Sigmoid colon (tissue), 4 donors: ENCODE measurements at regions not wholly inside any gene's neighbourhood (a gene's known extent, or its start where the extent isn't known, plus 50 kb on each side); places are given as distances from the start of the nearest gene placed in this dataset.

Experiments
- EP300 ChIP-seq, 4 donors: sonication (generic); formaldehyde crosslinking; IDR thresholded peaks; one replicate each; pipeline ENCODE4 v1.6.1; 2017; ENCODE audit warnings: antibody characterized with exemption in 4 of 4
- POLR2A ChIP-seq, 2 donors: fragments of 450-650 bp; IDR thresholded peaks; one replicate each; pipeline ENCODE4 v1.6.1; 2016; ENCODE audit warnings: antibody characterized with exemption in 2 of 2, mild to moderate bottlenecking in 2 of 2, moderate library complexity in 2 of 2
- POLR2AphosphoS5 ChIP-seq, 4 donors: sonication (generic); formaldehyde crosslinking; IDR thresholded peaks; one replicate each; pipeline ENCODE4 v1.6.1; 2017; ENCODE audit warnings: antibody characterized with exemption in 4 of 4
- TF ChIP-seq, protein P1 (sequence below), 4 experiments: fragments of 450-650 bp in 3 of 4; fragments of 200-600 bp in 1 of 4; IDR thresholded peaks; one replicate each; pipeline ENCODE4 v1.5.1; 2016 to 2019; ENCODE audit warnings: antibody characterized with exemption in 4 of 4, mild to moderate bottlenecking in 3 of 4, moderate library complexity in 2 of 4

DNA sequence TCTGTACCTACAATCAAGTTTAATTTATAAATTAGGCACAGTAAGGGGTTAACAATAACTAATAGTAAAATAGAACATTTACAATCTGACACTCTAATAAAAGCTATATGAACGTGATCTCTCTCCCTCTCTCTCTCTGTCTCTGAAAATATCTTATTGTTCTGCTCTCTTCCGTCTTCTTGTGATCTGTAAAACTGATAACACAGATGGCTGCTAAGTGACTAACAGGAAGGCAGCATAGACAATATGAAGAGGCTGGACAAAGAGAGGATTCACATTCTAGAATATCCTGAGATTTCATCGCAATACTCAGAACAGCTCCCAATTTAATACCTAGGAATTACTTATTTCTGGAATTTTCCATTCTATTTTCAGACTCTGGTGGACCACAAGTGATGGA is 827.2 kb downstream of the FLRT2 start:
- TF ChIP-seq, protein P1, sequence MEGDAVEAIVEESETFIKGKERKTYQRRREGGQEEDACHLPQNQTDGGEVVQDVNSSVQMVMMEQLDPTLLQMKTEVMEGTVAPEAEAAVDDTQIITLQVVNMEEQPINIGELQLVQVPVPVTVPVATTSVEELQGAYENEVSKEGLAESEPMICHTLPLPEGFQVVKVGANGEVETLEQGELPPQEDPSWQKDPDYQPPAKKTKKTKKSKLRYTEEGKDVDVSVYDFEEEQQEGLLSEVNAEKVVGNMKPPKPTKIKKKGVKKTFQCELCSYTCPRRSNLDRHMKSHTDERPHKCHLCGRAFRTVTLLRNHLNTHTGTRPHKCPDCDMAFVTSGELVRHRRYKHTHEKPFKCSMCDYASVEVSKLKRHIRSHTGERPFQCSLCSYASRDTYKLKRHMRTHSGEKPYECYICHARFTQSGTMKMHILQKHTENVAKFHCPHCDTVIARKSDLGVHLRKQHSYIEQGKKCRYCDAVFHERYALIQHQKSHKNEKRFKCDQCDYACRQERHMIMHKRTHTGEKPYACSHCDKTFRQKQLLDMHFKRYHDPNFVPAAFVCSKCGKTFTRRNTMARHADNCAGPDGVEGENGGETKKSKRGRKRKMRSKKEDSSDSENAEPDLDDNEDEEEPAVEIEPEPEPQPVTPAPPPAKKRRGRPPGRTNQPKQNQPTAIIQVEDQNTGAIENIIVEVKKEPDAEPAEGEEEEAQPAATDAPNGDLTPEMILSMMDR (IDR thresholded peaks at IDR 0.05): no peak
- TF ChIP-seq POLR2A (IDR thresholded peaks at IDR 0.05): no peak
- TF ChIP-seq POLR2AphosphoS5 (IDR thresholded peaks at IDR 0.05): no peak
- TF ChIP-seq EP300 (IDR thresholded peaks at IDR 0.05): no peak
